Astrocyte (in vitro differentiated cells and primary cell): ENCODE measurements at regions not wholly inside any gene's neighbourhood (a gene's known extent, or its start where the extent isn't known, plus 50 kb on each side); places are given as distances from the start of the nearest gene placed in this dataset.

Experiments used
- DNase-seq: peaks from one replicate; pipeline ENCODE4 v3.0.0-alpha.2; 2010; ENCODE audit warnings: low read depth
- FAIRE-seq: peaks from 2 replicates; lab custom pipeline; 2011; peaks lifted over from hg19 to GRCh38; lab: Jason Lieb, UNC
- H2AFZ ChIP-seq: 2 replicates; pipeline ENCODE4 v1.6.0; 2012; ENCODE audit warnings: low read depth, low read length, inconsistent platforms
- H3K27ac ChIP-seq: 2 replicates; pipeline ENCODE4 v1.5.1; 2011; ENCODE audit warnings: low read depth, low read length, inconsistent platforms
- H3K27me3 ChIP-seq: 2 replicates; pipeline ENCODE4 v1.6.0; 2011; ENCODE audit warnings: low read length, inconsistent platforms; ENCODE audit not compliant: insufficient read depth
- H3K36me3 ChIP-seq: 2 replicates; pipeline ENCODE4 v1.5.1; 2011; ENCODE audit warnings: low read length, inconsistent platforms; ENCODE audit not compliant: insufficient read depth
- H3K4me1 ChIP-seq: 2 replicates; pipeline ENCODE4 v1.5.1; 2011; ENCODE audit warnings: low read length, inconsistent platforms; ENCODE audit not compliant: insufficient read depth
- H3K4me2 ChIP-seq: 2 replicates; pipeline ENCODE4 v1.6.0; 2012; ENCODE audit warnings: low read length, inconsistent platforms
- H3K4me3 ChIP-seq: 2 replicates; pipeline ENCODE4 v1.5.1; 2011; ENCODE audit warnings: low read depth, mild to moderate bottlenecking, low read length, inconsistent platforms; ENCODE audit not compliant: insufficient read depth
- H3K79me2 ChIP-seq: 2 replicates; pipeline ENCODE4 v1.6.0; 2012; ENCODE audit warnings: mild to moderate bottlenecking, low read length, inconsistent platforms; ENCODE audit not compliant: insufficient read depth
- H3K9ac ChIP-seq: 2 replicates; pipeline ENCODE4 v1.6.0; 2012; ENCODE audit warnings: mild to moderate bottlenecking, low read length, inconsistent platforms
- H3K9me3 ChIP-seq: 2 replicates; pipeline ENCODE4 v1.5.1; 2012; ENCODE audit warnings: low read depth, mild to moderate bottlenecking, low read length, inconsistent platforms; ENCODE audit not compliant: insufficient read depth
- H4K20me1 ChIP-seq: 2 replicates; pipeline ENCODE4 v1.6.0; 2012; ENCODE audit warnings: low read length, inconsistent platforms; ENCODE audit not compliant: insufficient read depth
- H3K27ac Mint-ChIP-seq: one replicate; pipeline ENCODE4 v1.8.0; 2021; ENCODE audit warnings: mild to moderate bottlenecking, mixed read lengths; ENCODE audit not compliant: unreplicated experiment
- H3K27me3 Mint-ChIP-seq: one replicate; pipeline ENCODE4 v1.8.0; 2021; ENCODE audit warnings: low read depth, mixed read lengths; ENCODE audit not compliant: unreplicated experiment
- H3K36me3 Mint-ChIP-seq: one replicate; pipeline ENCODE4 v1.8.0; 2021; ENCODE audit warnings: low read depth, mixed read lengths; ENCODE audit not compliant: unreplicated experiment
- H3K4me1 Mint-ChIP-seq: one replicate; pipeline ENCODE4 v1.8.0; 2021; ENCODE audit warnings: low read depth, mixed read lengths; ENCODE audit not compliant: unreplicated experiment
- H3K4me3 Mint-ChIP-seq: one replicate; pipeline ENCODE4 v1.8.0; 2021; ENCODE audit warnings: mild to moderate bottlenecking, moderate library complexity, mixed read lengths; ENCODE audit not compliant: unreplicated experiment
- H3K9me3 Mint-ChIP-seq: one replicate; pipeline ENCODE4 v1.8.0; 2021; ENCODE audit warnings: mild to moderate bottlenecking, mixed read lengths; ENCODE audit not compliant: unreplicated experiment
- EZH2 ChIP-seq: IDR thresholded peaks from 2 replicates; pipeline ENCODE4 v1.6.1; 2012; ENCODE audit warnings: mild to moderate bottlenecking, low read length, inconsistent platforms; ENCODE audit not compliant: insufficient read depth
- TF ChIP-seq, protein P1 (sequence below): IDR thresholded peaks from 2 replicates; pipeline ENCODE4 v1.5.1; 2011; ENCODE audit warnings: low read depth, mild to moderate bottlenecking, inconsistent platforms, low read length, moderate library complexity; ENCODE audit not compliant: insufficient read depth

DNA sequence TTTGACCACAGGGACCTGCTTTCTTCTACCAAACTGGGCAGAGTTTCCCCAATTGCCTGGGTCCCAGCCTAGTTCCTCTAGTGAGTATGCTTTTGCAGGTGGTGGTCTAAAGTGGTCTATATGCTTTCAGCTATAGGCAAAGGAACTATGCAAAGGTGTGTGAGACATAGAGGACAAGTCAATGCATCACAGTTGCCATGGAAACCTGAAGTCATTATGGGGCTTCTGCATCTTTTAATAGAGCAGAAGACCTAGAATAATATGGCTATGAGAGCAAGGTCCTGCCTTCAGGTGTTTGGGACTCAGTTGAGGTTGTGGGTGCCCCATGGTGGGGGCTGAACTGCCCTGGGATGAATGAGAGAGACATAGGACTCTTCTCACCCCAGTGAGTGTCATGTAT, 92.1 kb upstream of the RAB40AL start:
- Mint-ChIP-seq H3K27ac (no peak overlapping the region), H3K4me3 (no peak overlapping the region), H3K4me1 (peaks cover 4% of the 10 kb centered on the region), H3K27me3 (no peaks in the 10 kb centered on the region), H3K36me3 (no peaks in the 10 kb centered on the region), H3K9me3 (no peaks in the 10 kb centered on the region)
- Histone ChIP-seq H4K20me1 (no peaks in the 10 kb centered on the region), H3K4me1 (peaks cover 7% of the 10 kb centered on the region), H3K79me2 (no peaks in the 10 kb centered on the region), H3K27me3 (no peaks in the 10 kb centered on the region), H3K9me3 (no peaks in the 10 kb centered on the region), H3K36me3 (no peaks in the 10 kb centered on the region), H3K4me2 (no peak overlapping the region), H3K9ac (no peak overlapping the region), H3K27ac (no peak overlapping the region), H2AFZ (no peak overlapping the region), H3K4me3 (no peak overlapping the region)
- FAIRE-seq (peak; percentile 71), DNase-seq (no peak)
- TF ChIP-seq, protein P1, sequence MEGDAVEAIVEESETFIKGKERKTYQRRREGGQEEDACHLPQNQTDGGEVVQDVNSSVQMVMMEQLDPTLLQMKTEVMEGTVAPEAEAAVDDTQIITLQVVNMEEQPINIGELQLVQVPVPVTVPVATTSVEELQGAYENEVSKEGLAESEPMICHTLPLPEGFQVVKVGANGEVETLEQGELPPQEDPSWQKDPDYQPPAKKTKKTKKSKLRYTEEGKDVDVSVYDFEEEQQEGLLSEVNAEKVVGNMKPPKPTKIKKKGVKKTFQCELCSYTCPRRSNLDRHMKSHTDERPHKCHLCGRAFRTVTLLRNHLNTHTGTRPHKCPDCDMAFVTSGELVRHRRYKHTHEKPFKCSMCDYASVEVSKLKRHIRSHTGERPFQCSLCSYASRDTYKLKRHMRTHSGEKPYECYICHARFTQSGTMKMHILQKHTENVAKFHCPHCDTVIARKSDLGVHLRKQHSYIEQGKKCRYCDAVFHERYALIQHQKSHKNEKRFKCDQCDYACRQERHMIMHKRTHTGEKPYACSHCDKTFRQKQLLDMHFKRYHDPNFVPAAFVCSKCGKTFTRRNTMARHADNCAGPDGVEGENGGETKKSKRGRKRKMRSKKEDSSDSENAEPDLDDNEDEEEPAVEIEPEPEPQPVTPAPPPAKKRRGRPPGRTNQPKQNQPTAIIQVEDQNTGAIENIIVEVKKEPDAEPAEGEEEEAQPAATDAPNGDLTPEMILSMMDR = no peak
- TF ChIP-seq EZH2 = no peak

DNA sequence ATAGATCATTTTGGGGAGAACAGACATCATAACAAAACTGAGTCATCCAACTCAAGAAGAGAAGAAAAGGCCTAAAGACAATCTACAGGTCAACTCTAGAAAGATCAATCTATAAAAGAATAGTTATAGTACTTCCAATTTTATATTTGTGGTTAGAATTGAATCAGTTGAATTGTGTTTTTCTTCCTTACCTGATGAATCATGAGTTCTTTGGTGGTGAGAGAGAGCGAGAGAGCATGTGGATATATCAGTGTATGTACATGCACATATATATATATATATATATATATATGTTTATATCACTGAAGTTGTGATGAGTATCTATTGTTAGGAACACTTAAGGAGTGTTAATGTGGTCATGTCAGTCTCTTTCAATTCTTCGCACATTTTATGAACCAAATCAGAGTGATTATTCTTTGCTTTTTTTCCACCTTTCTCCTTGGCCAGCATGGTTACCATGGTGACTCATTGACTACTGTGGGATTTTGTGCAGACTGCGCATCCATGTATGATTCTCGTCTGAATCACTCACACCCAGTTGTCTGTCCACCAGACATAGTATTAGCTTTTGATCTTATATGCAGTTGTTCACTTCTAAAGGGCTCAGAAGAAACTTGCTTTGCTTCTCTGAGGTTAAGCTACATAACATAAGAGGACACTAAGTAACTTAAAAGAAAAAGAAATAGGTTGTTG, 90.4 kb upstream of the RAB40AL start:
- Histone ChIP-seq H3K9ac (peak overlapping the region; percentile 46), H3K9me3 (no peaks in the 10 kb centered on the region), H2AFZ (no peak overlapping the region), H3K4me2 (peak overlapping the region; percentile 44), H3K27me3 (no peaks in the 10 kb centered on the region), H3K4me1 (peaks cover 7% of the 10 kb centered on the region), H3K79me2 (no peaks in the 10 kb centered on the region), H3K36me3 (no peaks in the 10 kb centered on the region), H3K4me3 (no peak overlapping the region), H3K27ac (peak overlapping the region; percentile 76), H4K20me1 (no peaks in the 10 kb centered on the region)
- Mint-ChIP-seq H3K27me3 (no peaks in the 10 kb centered on the region), H3K36me3 (no peaks in the 10 kb centered on the region), H3K4me3 (no peak overlapping the region), H3K27ac (peak overlapping the region; percentile 10), H3K9me3 (no peaks in the 10 kb centered on the region), H3K4me1 (no peaks in the 10 kb centered on the region)
- TF ChIP-seq, protein P1 = no peak
- TF ChIP-seq EZH2 = no peak
- FAIRE-seq = peak; percentile 97
- peak; percentile 62 for DNase-seq

DNA sequence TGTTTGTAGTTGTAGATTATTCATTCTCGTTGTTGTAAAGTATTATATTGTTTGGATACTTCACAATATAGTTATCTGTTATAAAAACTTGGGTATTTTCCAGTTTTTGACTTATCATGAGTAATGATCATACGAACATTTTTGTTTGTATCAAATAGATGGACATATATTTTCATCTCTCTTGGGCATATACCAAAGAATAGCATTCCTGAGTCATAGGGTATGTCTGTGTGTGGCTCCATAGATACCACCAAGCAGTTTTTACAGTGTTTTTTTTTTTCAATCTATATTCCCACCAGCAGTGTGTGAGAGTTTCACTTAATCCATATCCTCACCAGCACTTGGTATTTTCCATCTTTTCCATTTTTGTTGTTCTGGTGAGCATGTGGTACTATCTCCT, 89.7 kb upstream of the RAB40AL start:
- Histone ChIP-seq H3K36me3 (no peaks in the 10 kb centered on the region), H3K9ac (peak overlapping the region; percentile 46), H4K20me1 (no peaks in the 10 kb centered on the region), H3K4me2 (peak overlapping the region; percentile 44), H3K79me2 (no peaks in the 10 kb centered on the region), H3K27ac (peak overlapping the region; percentile 76), H3K4me3 (no peak overlapping the region), H2AFZ (no peak overlapping the region), H3K27me3 (no peaks in the 10 kb centered on the region), H3K9me3 (no peaks in the 10 kb centered on the region), H3K4me1 (peaks cover 7% of the 10 kb centered on the region)
- Mint-ChIP-seq H3K9me3 (no peaks in the 10 kb centered on the region), H3K4me3 (no peak overlapping the region), H3K27ac (no peak overlapping the region), H3K4me1 (no peaks in the 10 kb centered on the region), H3K27me3 (no peaks in the 10 kb centered on the region), H3K36me3 (no peaks in the 10 kb centered on the region)
- TF ChIP-seq, protein P1 = no peak
- TF ChIP-seq EZH2 = no peak
- no peak for DNase-seq
- no peak for FAIRE-seq
